ENCODE measurements at regions not wholly inside any gene's neighbourhood (a gene's known extent, or its start where the extent isn't known, plus 50 kb on each side); places are given as distances from the start of the nearest gene placed in this dataset.

DNA sequence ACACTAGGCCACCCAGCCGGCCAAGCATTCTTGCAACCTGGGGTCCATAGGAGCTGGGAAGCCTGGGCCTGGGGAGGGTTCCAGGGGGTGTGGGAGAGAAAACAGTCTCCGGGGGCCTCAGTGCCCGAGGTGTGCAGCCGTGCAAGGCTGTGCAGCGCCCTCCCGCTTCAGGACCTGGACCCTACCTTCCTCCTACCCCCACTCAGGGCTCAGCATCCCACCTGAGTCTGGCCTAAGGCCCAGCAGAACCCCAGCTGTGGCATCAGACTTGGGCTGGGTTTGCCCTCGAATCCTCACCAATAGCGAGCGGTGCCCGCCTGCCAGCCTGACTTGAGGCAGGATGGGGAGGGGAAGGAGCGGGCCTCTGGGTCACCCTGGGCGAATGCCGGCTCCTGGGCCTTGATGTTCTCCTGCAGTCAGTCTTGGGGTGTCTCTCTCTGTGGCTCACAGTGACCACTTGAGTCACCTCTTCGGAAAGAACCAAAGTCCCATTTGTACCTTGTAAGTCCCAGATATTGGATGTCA lies 53.6 kb upstream of the PPARA start:
- ATAC-seq = no peak
- peak overlapping the region in 1 of 2 donors; percentile 34 for H3K27ac Mint-ChIP-seq
- no peaks in the 10 kb centered on the region for H3K9me3 Mint-ChIP-seq

DNA sequence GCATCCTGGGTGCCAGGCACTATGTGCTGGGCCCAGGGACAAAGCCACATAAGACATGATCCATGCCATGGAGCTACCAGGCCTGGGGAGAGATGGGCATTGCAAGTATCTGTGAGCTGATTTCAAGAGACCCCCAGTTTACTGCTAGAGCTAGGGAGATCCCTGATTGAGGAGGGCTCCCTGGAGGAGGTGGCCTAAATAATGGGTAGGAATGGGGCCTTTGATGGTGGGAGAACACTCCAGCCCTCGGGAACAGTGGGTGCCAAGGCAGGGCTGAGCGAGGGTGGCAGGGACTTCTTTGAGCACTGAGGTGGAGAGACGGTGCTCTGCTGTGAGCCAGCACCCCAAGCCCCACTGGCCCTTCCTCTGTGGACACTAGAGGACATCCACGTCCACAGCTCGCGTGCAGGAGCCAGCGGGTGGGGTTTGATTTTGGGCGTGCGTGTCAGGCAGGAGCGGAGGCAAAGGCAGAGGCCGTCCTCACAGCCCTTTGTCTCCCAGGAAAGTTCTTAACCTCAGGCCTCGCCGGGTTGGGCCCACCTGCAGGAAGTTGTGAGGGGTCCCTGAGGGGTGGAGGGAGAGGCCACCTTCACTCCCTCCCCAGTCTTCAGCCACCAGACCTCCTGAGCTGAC lies 52.9 kb upstream of the PPARA start:
- no peak for ATAC-seq
- Mint-ChIP-seq H3K9me3 (no peaks in the 10 kb centered on the region), H3K27me3 (no peaks in the 10 kb centered on the region), H3K4me1 (no peaks in the 10 kb centered on the region), H3K4me3 (no peak overlapping the region), H3K27ac (peak overlapping the region in 1 of 2 donors; percentile 34)
- DNase-seq = no peak

More for the DNA sequence above, 53.6 kb upstream of the PPARA start:
- Mint-ChIP-seq H3K27me3 (no peaks in the 10 kb centered on the region), H3K4me3 (no peak overlapping the region), H3K4me1 (no peaks in the 10 kb centered on the region)
- no peak for DNase-seq

DNA sequence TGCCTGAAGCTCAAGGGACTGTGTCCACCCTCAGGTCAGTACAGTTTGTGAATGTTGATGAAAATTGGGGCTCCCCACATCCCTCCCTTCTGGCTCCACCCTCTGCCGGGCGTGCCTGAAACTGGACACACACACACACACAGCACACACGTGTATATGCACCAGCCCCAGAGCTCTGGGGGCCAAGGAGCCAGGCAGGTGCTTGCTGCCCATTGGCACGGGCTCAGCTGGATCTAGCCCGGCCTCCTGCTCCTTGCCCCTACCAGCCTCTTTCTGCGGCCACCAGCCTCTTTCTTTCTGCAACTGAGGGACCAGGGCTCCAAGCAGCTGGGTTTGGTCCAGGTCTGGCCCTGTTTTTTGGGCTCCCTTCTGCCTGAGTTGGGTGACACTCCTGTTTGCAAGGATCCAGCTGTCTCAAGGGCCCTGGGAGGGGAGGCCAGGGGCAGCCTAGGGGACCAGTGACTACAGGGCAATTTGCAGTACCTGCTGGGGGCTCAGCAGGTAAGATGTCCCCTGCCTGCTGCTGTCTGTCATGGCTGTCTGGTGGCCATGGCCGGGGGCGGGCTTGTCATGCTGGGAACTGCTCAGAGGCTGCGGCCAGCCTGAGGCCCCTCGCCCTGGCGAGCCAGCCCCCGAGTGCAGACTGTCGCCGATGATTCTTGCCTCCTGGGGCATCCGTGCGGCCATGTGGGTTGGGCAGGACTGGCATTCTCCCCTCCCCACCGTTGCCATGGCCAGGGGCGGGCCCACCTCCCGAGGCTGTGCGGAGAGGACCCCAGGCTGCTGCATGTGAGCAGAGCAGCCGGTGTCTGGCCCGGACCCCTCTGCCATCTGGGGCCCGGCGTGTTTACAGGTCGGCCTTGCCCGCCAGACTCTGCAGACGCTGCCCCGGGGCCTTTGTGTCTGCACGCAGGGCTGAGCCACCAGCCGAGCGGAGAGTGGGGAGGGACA lies 51.5 kb upstream of the PPARA start:
- no peak for DNase-seq
- Mint-ChIP-seq H3K4me1 (no peaks in the 10 kb centered on the region), H3K27me3 (no peaks in the 10 kb centered on the region), H3K27ac (peak overlapping the region in 1 of 2 donors; percentile 74), H3K4me3 (no peak overlapping the region), H3K9me3 (no peaks in the 10 kb centered on the region)
- no peak for ATAC-seq

DNA sequence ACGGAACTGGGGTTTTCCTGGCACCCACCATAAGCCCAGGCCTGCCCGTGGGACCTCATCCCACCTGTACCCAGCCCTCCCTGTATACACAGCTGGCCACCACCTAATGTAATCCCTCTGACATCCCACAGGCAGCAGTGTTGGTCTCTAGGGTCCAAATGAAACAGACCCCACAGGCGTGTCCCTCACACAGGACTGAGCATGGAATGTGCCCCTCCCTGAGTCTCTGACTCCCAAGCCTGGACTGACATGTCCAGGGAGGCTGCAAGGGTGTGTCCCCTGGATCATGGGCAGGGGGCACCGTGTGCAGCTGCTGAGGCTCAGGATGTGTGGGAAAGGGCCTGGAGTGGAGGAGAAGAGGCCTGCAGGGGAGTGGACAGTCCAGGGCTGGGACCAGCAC lies 50.6 kb upstream of the PPARA start:
- DNase-seq (no peak), ATAC-seq (no peak)
- Mint-ChIP-seq H3K9me3 (no peaks in the 10 kb centered on the region), H3K27me3 (no peaks in the 10 kb centered on the region), H3K27ac (no peak overlapping the region), H3K4me1 (no peaks in the 10 kb centered on the region), H3K4me3 (no peak overlapping the region)

DNA sequence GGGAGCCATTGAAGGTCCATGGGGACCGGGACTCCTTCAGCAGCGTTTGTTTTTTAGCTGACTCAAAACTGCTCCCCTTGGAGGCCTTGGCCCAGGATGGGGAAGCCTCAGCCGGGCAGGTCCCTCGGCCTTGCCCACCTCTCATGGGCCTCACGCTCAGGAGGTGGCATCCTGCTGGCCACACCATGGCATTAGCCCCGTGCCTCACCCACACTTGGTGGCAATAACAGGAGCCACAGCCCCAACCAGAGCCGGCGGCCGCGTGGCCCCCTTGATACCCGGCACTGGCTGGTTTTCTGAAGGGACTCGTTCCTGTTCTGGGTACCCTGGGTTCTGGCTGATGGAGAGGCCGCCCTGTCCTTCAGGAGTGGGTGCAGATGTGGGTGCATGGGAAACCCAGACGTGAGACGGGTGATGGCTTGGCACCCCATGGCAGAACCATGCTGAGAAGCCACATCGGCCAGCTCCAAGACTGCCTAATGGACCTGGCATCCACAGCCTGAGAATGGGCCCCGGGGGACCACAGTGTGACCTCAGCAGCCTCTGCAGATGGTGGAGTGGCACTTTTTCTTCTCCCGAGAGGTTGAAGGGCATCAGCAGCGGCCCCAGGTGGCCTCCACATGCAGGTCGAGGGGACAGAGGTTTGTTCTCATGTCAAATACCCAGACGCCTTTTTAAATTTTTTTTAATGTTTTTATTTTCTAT lies 49.8 kb upstream of the PPARA start:
- ATAC-seq = no peak
- H3K27ac Mint-ChIP-seq = no peak overlapping the region
- H3K4me3 Mint-ChIP-seq = no peak overlapping the region

More for the DNA sequence above, 49.8 kb upstream of the PPARA start:
- no peaks in the 10 kb centered on the region for H3K27me3 Mint-ChIP-seq
- H3K4me1 Mint-ChIP-seq = no peaks in the 10 kb centered on the region
- no peak for DNase-seq
- H3K9me3 Mint-ChIP-seq = no peaks in the 10 kb centered on the region

Data from stimulated activated naive CD8-positive, alpha-beta T cell treated with anti-CD3 and anti-CD28 coated beads, Interleukin-15, amount 100 ng/mL, for 72 hours (primary cell).